COLO829 (cell line): ENCODE measurements at regions not wholly inside any gene's neighbourhood (a gene's known extent, or its start where the extent isn't known, plus 50 kb on each side); places are given as distances from the start of the nearest gene placed in this dataset.
"Not testable (repeated sequence)": the region's sequence is repeated elsewhere in the genome, so short reads cannot be mapped to it uniquely, and the experiment has no call there.

Experiments
- DNase-seq: peaks from one replicate; pipeline ENCODE4 v3.0.0; 2012; ENCODE audit warnings: low spot score

DNA sequence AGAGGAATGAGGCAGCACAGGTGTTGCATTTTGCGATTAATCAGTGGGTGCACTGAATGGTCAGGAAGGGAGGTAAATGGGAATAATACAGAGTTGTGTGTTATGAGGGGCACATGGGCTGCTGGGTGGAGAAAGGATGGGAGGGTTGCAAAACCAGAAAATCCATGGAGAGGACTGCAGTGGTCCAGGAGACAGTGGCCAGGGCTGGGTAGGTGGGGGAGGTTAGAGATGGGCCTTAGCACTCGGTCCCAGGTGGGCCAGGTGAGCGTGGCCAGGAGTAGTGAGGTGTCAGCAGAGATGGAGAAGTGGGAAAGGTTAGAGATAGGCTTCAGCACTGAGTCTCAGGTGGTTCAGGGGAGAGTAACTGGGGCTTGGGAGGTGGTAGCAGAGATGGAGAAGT, 399.1 kb upstream of the LARGE1 start:
- DNase-seq: no peak

DNA sequence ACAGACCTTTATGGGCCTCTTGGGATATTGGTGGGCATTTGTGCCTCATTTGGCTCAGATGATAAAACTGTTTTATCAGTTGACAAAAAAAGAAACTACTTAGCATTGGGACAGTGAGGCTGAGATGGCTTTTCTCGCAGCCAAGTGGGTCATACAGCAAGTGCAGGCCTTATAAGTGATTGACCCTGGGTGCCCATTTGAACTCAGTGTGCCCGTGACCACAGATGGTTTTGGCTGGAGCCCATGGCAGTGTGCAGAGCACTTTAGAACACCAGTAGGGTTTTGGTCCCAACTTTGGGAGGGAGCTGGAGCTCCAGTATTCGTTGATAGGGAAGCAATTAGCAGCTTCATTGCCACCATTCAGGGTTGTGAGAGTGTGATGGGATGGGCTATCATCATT, 404.5 kb upstream of the LARGE1 start:
- DNase-seq: no peak

DNA sequence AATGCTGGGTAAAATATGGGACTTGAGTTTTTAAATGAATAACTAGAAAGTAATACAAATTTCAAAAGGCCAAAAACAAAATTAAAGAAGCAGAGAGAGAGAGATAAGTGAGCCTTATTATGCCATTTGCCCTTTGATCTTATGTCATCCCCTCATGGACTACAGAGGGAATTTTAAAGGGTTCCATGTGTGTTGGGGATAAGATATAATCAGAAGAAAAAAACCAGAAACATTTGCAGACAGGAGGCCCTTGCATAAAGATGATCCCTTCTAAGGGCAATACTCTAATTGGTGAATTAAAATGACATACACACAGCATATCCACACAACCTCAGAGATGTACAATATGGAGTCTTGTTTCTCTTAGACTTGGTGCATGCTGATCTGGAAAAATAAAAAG, 406.6 kb upstream of the LARGE1 start:
- DNase-seq: no peak

DNA sequence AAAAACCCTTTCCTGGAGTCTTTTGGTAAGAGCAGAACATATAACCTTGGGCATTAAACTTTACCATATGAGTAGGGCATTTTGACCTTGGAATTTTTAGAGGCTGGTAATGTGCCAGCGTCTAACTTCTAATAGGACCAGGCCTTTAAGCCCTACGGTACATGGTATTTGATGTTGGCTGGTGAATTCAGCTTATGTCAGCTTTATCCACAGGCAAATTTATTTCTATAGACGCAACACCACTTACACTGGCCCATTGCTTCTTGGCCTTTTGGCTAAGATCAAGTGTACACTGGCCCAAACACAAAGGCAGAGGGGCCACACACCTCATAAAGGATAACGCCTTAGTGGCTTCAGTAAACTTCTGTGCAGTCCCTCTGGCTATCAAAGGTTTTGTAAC, 410.2 kb upstream of the LARGE1 start:
- DNase-seq: no peak

DNA sequence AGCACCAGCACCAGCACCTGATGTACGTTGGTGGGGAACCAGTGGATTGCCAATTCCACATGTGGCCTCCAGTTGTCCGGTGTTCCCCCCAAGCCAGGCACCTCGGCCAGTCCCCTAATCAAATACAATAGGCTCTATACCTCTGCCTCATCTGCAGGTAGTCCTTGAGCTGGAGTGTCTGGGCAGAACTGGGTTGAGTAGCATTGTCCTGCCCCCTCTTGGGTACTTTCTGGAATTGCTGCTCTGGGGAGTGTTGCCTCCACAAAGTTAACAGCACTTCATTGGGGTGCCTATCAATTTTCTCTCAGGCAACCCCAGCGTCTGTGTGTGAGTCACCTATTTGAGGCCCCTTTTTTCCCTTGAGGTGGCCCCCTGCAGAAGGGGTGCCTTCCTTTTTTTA, 413.0 kb upstream of the LARGE1 start:
- DNase-seq: no peak

DNA sequence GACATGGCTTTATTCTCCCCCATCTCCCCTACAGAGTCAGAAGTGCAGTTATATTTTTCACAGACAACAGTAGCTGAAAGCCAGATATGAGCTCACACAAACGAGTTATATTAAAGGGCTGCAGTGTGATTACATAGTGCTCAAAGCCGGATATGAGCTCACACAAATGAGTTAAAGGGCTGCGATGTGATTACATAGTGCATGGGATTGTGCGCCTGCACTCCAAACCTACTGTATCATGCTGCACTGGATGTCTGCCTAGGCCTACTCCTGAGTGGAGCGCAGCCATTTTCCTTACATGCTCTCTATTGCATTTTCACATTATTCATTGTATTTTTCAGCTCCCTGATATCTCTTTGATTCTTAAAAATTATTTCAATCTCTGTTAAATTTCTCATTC, 414.6 kb upstream of the LARGE1 start:
- no peak for DNase-seq

DNA sequence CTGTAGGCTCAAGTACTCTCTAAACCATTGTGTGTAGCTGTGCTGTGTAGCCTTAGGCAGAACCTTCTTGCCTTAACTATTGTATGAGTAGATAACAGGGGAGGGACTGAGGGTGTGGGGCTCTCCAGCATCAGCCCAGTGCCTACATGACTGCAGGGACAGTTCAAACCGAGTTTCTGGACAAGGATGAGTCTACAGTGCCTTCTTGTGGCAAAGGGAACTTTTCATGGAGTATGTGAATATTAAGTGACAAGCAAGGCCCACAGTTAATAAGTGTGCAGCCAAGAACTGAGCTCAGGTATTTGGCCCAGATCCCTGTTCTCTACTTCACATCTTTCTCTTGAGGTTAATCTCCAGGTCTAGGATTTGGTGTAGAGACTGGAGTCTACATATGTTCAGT, 424.4 kb upstream of the LARGE1 start:
- no peak for DNase-seq

DNA sequence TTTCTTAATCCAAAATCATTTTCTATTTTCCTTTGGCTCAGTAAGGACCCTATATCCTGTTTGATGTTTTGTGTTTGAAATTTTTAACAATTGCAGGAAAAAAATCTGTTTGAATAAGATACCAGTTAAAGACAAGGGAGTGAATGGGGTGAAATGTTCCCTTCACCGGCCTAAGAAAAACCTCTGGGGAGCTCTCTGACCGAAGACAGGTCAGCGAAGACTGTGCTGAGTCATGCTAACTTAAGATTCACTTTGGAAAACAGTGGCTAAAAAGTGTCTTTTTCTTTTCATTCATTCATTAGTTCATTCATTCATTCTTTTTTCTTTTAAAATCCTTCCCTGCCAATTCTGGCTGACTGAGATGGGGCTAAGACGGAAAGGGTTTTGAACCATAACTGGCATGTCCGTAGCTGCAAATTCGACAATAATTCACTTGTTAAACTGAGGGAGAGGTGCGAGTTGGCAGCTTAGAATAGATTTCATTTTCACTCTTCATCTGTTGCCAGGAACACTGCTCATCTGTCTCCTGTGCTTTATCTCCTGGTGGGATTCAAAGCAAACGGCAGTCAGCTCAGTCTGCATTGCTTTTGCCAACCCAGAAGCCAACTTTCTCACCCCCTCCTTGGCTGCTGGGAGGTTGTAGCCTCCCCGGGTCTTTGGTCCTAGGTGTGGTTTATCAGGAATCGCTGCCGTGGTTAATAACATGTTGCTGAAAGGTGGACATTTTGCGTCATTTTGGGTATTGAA, 434.0 kb upstream of the LARGE1 start:
- no peak for DNase-seq

DNA sequence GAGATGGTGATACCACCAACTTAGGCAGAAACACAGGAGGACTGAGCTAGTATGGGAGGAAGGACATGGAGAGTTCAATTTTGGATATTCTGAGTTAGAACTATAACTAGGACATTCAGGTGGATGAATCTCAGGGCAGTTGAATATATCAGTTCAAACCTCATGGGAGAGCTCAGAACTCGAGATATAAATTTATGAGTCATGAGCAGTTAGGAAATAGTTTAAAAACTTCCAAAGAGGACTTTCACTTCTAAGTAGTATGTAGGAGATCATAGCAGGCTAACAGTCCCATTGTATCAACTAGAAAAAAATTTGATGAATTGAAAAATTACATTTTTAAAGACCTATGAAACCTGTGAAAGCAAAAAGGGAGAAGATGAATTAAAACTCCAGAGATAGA, 436.2 kb upstream of the LARGE1 start:
- DNase-seq: no peak

DNA sequence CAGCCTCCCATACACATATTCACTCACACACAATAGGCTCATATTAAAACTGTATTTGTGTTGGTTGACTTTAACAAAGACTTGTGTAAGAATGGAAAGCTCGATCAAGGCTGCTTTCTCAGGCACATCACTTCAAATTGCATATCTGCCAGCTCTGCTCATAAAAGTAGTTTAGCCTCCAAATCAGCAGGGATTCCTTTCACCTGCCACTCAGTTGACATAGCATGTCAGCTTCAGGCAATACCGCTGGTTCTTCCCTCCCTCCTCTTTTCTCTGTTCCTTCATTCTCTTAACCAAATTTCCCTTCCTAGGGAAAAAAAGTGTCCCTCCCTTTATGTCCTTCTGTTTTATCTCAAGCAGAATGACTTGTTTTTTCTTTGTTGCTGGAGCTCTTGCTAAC, 450.4 kb upstream of the LARGE1 start:
- DNase-seq: no peak

DNA sequence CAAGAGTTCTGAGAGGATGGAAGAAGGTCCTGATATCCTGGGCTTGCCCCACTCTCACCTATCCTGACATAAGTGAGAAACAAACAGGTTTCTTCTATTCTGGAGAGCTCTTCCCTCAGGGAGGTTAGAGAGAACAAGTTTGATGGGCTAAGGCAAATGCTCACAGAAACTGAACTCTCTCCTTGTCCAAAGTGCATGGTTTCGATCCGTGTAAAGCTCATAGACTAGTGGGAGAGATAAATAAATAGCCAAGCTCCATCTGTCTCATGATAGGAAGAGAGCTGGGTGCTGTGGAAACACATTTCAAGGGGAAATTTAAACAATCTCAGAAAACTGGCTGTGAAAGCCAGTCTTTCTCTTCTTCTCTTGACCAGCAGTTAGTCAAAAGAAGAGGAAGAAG, 459.5 kb upstream of the LARGE1 start:
- no peak for DNase-seq

DNA sequence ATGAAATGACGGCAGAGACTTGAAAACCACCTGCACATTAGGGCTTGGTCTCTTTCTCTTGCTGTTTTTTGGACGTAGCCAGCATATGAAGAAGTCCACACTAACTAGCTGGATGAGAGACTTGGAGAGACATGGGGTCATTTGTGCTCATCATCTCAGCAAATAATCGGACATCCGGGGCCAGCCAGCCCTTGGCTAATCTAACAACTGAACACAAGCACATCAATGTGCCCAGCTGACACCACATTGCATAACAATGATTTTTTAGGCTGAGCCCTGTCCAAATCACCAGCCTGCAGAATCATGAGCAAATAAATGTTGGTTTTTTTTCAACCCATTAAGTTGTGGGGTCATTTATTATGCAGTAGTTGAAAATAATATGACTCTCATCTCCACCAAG, 460.3 kb upstream of the LARGE1 start:
- no peak for DNase-seq

DNA sequence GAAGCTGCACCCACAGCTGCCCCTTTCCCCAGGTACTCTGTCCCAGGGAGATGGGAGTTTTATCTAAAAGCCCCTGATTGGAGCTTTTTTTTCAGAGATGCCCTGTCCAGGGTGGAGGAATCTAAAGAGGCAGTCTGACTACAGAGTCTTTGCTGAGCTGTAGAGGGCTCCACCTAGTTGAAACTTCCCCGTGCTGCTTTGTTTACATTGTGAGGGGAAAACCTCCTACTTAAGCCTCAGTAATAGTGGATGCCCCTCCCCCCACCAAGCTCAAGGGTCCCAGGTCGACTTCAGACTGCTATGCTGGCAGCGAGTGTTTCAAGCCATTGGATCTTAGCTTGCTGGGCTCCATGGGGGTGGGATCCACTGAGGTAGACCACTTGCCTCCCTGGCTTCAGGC, 470.1 kb upstream of the LARGE1 start:
- DNase-seq: no peak

DNA sequence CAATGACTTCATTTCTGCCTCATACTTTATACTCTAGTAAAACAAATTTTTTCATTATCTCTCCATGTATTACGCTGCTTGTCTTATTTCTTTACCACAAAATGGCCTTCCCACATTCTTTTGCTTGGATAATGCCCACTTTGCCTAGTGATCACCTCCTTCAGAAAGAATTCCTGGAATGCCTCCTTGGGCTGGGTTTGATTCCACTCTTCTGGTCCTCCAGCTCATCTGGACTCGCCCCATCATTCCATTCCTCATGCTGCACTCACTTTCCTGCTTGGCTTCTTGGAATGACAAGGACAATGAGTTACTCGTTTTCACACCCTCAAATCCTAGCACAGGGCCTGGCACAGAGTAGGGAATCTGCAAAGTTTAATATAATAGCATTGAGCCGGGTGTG, 475.1 kb upstream of the LARGE1 start:
- DNase-seq: no peak

DNA sequence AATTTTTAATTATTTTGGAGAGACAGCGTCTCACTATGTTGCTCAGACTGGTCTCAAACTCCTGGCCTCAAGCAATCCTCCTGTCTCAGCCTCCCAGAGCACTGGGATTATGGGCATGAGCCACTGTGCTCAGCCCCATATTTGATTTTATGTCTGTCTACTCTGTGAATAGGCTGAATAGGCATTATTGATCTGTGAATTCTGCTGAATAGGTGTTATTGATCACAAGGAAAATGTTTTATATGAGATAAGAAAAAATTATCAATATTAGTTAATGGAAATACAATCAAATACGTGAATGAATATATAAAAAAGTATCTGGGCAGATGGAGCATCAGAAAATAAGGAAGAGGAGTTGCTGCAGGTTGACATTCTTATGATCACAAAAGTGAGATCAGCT, 483.4 kb upstream of the LARGE1 start:
- DNase-seq: no peak

DNA sequence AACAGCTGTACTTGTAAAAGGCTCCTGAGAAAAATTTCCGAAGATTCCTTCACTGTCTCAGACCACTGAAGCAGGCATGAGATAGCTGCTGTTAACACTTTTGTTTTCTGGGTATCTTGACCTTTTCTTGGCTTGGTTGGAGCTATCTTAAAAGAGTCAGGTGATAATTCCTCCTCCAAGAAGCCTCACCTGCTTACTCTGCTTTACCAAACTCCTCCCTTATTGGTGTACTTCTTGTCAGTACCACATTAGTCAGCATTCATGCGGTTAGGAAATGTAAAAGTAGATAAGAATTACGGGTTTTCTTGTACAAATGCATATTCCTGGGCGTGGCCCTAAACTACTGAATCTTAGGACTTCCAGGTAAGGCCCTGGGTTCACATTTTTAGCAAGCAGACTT, 489.8 kb upstream of the LARGE1 start:
- DNase-seq: no peak

DNA sequence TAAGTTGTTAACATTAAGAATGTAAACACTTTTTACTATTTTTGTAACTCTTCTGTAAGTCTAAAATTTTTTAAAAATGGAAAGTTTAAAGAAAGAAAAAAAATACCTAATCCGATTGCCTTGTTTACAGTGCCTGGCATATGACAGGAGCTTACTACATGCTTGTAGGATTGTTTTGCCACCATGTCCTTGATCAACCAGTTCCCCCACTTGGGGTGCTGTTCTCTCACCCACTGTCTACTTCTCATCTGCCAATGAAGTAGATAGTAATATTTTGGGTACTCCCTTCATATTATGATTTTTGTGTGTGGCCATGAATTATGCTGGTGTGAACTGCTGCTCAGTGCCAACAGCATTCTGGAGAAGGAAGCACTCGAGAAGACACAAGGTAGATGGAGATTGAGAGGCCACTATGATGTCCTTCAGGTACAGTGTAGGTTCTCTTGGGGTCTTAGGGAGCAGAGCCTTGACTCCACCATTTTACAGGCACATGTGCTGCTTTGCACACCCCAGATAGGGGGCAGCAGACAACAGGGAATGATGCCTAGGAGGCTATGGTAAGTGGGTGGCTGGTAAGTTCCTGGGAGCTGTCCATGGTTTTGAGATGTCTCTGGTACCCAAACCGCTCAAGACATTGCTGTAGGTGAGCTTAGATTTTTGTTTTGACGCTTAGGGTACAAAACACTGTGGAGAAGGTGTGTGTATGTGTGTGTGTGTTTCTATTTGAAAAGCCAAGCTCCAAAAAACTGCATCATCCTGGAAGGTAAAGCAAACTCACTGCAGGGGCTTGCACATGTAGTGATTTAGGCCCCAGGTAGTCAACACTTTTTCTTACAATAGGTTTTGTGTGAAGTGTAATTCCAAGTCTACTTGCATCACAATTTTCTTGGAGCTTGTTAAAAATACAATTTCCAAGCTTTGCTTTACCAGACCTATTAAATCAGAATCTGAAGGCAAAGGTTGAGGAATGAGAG, 494.5 kb upstream of the LARGE1 start:
- peak; percentile 37 for DNase-seq

DNA sequence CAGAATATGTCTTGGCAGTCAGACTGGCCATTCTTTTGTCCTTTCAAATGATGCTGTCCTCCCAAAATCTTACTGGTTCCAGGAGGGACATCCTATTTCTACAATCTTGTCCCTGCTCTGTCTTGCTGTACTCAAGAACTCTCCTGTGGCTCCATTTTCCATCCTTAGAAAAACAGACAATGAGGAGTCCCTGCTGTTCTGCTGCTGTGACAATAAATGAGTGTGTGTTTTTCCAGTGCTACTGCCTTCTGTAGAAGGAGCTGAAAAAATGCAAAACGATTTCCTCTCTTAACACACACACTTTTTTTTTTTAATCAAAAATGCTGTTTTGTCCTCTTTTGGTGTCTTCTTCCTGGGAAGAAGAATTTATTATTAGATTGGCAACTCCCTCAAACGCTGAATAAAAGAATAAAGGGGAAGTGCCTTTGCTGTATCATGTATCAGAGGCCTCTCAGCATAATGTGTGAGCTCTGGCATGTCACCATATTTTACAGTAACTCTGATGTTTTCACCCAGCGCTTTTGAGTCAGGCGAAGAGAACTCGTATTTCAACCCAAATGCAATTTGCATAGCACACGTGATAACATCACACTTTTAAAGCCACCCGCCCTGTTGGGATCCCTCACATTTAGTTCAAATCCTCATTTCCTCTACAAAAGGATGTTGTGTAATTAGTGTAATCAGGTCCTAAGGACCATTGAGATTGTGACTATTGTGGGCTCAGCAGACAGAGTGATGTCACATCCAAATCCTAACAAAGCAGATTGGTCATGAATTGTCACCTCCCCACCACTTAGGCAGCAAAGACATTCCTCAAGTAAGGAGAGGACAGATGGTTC, 496.0 kb upstream of the LARGE1 start:
- no peak for DNase-seq

DNA sequence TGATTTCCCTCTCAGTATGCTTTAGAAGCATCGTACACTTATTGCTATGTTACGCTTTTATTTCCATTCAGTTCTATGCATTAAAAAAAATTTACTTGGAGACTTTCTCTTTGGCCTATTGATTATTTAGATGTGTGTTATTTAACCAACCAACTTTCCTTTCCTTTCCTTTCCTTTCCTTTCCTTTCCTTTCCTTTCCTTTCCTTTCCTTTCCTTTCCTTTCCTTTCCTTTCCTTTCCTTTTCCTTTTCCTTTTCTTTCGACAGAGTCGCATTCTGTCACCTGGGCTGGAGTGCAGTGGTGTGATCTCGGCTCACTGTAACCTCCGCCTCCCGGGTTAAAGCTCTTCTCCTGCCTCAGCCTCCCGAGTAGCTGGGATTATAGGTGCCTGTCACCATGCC, 502.7 kb upstream of the LARGE1 start:
- not testable (repeated sequence) for DNase-seq

DNA sequence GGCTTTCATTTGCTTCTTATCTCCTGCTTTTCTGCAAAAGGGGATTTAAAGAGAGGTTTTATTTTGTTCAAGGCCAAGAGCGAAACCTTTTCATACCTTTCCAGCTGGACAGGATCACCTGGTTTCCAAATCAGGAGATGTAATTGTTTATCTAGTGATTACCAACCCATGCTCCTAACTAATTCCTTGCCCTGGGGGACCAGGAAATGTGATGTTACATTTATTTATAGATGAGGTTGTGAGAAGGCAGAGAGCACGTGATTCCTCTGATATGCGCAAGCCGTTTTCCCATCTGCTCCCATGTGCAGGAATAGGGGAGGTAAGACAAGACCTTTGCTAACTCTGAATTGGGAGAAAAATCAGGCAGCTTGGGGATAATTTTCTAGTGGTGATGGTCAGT, 507.2 kb upstream of the LARGE1 start:
- DNase-seq: no peak

DNA sequence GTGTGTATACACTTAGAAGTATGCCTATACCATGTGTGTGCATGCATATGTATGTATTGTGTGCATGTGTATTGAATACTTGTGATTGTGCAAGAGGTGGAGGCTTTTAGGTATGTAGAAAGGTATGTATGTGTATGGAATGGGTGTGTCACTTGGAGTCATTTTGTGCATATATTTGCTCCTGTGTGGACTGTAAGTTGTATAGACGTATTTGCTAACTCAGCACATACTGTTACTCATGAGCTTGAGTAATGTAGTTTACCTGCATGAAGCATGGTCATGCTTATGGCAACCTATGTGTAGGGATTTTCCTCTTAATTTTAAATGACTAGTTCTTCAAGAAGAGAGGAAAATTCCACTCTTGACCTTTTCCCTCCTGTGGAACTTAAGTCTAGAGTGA, 507.6 kb upstream of the LARGE1 start:
- DNase-seq: no peak

DNA sequence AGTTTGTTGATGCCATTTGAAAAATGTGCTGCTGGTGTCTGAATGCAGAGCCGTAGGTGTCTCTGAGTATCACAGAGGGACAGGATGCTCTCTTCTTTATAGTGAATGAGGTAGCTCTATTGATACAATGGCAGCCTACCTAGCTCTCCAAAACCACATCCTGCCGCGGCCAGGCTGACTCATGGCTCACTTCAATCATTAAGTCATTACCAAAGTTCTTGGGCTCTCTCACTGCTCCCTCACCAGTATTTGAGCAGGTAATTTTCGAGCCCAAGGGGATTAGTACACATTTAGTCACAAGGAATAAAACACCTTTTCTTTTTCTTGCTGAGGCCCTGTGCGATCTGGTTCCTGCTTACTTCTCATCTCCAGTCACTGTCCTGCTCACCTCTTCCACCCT, 509.0 kb upstream of the LARGE1 start:
- DNase-seq: no peak

DNA sequence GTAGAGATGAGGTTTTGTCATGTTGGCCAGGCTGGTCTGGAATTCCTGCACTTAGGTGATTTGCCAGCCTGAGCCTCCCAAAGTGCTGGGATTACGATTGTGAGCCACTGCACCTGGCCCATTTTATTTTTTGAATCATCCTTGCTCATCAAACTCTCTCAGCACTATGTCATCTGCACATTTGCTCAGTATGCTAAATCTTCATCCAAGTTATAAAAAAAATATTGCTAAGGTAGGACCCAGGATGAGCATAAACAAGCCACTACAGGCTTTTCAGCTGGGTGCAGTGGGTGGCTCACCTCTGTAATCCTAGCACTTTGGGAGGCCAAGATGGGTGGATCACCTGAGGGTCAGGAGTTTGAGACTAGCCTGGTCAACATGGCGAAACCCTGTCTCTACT, 510.1 kb upstream of the LARGE1 start:
- no peak for DNase-seq
